Psoas muscle (tissue), 7 donors: ENCODE measurements at regions not wholly inside any gene's neighbourhood (a gene's known extent, or its start where the extent isn't known, plus 50 kb on each side); places are given as distances from the start of the nearest gene placed in this dataset.

Experiments used
- ATAC-seq, 4 donors: fragments of 200-7000 bp; cut with Tn5 transposase; one replicate each; pipeline ENCODE4 v1.9.1; 2020; ENCODE audit warnings: moderate library complexity in 3 of 4, mild to moderate bottlenecking in 2 of 4
- DNase-seq, 2 donors: peaks; one replicate each; pipeline ENCODE4 v3.0.0-alpha.2; 2020
- H3K27ac ChIP-seq: fragments of 200-600 bp; one replicate; pipeline ENCODE4 v1.8.0; 2022
- H3K27me3 ChIP-seq, 3 donors: fragments of 200-600 bp in 1 of 3; one replicate each; pipeline versions ENCODE4 v1.6.1 to v1.8.0; 2013 to 2022; ENCODE audit warnings: low read length in 2 of 3, mild to moderate bottlenecking in 2 of 3, moderate library complexity in 1 of 3; ENCODE audit not compliant: insufficient read depth in 3 of 3
- H3K36me3 ChIP-seq, 2 donors: fragments of 200-600 bp in 1 of 2; one replicate each; pipeline versions ENCODE4 v1.6.1 to v1.8.0; 2013 to 2022; ENCODE audit warnings: low read depth in 1 of 2, mild to moderate bottlenecking in 1 of 2, moderate library complexity in 1 of 2; ENCODE audit not compliant: insufficient read depth in 1 of 2
- H3K4me1 ChIP-seq: fragments of 200-600 bp; one replicate; pipeline ENCODE4 v1.8.0; 2022
- H3K4me3 ChIP-seq: fragments of 200-600 bp; one replicate; pipeline ENCODE4 v1.8.0; 2022; ENCODE audit warnings: mild to moderate bottlenecking
- H3K9me3 ChIP-seq: fragments of 200-600 bp; one replicate; pipeline ENCODE4 v1.8.0; 2022
- CTCF ChIP-seq: fragments of 200-600 bp; IDR thresholded peaks from one replicate; pipeline ENCODE4 v1.8.0; 2022; ENCODE audit warnings: antibody characterized with exemption
- WGBS, 3 donors: extraction: QIAGEN DNeasy Blood & Tissue Kit; methylation state at CpG; one replicate each; pipeline versions ENCODE4 v1.1.6 to v1.1.7; 2013; 5-methylcytosine and 5-hydroxymethylcytosine counted together
- intact Hi-C, 2 donors: fragments of 100-400 bp; cut with DNase I; formaldehyde crosslinking; loops; one replicate each; pipeline versions ENCODE4 v1.11.0 to v1.14.2; 2022
- donor health status: healthy with polysubstance abuse.
- donor health status: DM: no; HTN: no; CAD: no; lungs with moderate emphysema.
- donor health status: Bipolar disorder and iron deficiency.
- donor health status: healthy.
- donor health status: DM: yes; HTN: yes; CAD: no.
- donor health status: DM: no; HTN: no; CAD: no.
- donor health status: DM: yes; HTN: yes; CAD: no.

DNA sequence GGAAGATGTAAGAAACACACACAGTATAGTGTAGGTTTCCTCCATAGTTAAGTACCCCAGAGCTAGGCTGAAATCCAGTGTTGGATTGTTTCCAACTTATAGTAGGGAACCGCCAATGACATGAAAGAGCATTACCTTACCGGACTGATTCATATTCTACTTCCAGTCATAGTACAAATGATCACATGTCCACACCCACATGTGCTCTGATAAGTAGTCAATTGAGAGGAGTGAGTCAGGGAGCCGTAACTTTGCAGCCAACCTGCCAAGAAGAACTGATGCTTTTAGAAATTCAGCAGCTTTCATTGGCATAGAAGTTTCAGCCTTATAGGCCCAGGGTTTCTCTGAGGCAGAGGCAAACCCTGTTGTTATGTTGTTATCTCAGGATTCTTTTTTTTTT, 240.6 kb downstream of the ETS1 start:
- no peak overlapping the region for H3K4me3 ChIP-seq
- H3K36me3 ChIP-seq, result no peaks in the 10 kb centered on the region
- no peaks in the 10 kb centered on the region for H3K27me3 ChIP-seq
- no peak for ATAC-seq
- H3K27ac ChIP-seq, result no peak overlapping the region
- H3K4me1 ChIP-seq, result no peaks in the 10 kb centered on the region
- TF ChIP-seq CTCF, result no peak
- 60 to 80% (median 68%) methylated on average over 3 of the region's 3 CpGs for WGBS, 3 donors
- intact Hi-C loops, result no loop called here
- no peaks in the 10 kb centered on the region for H3K9me3 ChIP-seq
- no peak for DNase-seq

GRCh38 chr11:128345316-128345715, 242.0 kb downstream of the ETS1 start:
- no peak overlapping the region for H3K27ac ChIP-seq
- H3K4me1 ChIP-seq, result no peaks in the 10 kb centered on the region
- WGBS, 3 donors, result 84 to 87% (median 87%) methylated on average over 3 of the region's 3 CpGs
- intact Hi-C loops, result no loop called here
- TF ChIP-seq CTCF, result no peak
- H3K9me3 ChIP-seq, result no peaks in the 10 kb centered on the region
- ATAC-seq, result no peak
- H3K27me3 ChIP-seq, result no peaks in the 10 kb centered on the region
- no peaks in the 10 kb centered on the region for H3K36me3 ChIP-seq
- no peak for DNase-seq
- no peak overlapping the region for H3K4me3 ChIP-seq

DNA sequence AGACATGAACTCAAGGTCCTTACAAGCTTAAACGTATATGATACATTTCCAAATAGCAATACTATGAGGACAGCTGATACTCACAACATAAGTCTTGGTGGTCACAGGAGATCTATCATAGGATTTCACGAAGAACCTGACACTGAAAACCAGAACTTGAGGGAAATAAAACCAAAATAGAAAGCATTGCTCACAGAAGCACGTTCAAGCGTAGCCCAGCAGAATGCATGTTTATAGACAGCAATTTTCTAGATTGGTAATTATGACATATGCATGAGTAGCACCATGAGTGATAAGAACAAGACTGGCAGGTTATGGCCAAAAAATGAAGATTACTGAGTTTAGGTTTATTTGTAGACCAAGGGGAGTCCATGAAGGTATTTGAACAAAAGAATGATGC, 243.5 kb downstream of the ETS1 start:
- intact Hi-C loops, result no loop called here
- 82 to 88% (median 86%) methylated on average over 4 of the region's 4 CpGs for WGBS, 3 donors
- H3K27me3 ChIP-seq, result no peaks in the 10 kb centered on the region
- ATAC-seq, result no peak
- no peak overlapping the region for H3K4me3 ChIP-seq
- no peaks in the 10 kb centered on the region for H3K4me1 ChIP-seq
- no peak overlapping the region for H3K27ac ChIP-seq
- TF ChIP-seq CTCF, result no peak
- DNase-seq, result no peak
- H3K9me3 ChIP-seq, result no peaks in the 10 kb centered on the region
- H3K36me3 ChIP-seq, result no peaks in the 10 kb centered on the region

DNA sequence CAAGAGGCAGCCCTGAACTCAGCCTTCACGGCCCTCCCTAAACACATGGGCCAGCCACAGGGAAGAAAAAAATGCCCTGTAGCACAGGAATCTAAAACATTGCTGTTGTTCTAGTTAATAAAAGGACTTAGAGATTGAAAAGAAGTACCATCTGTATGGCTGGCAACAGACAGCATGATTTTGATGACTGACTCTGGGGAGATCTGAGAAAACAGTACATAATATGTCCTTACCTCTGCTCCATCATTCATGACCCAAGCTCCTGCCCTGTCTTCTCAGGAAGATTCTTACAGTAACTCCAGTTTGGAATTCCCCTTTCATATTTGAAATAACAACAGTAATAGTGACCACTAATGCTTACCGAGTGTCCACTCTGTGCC, 244.2 kb downstream of the ETS1 start:
- TF ChIP-seq CTCF, result no peak
- Histone ChIP-seq H3K4me3 (no peak overlapping the region), H3K27me3 (no peaks in the 10 kb centered on the region), H3K27ac (peak overlapping the region; percentile 50), H3K4me1 (no peaks in the 10 kb centered on the region), H3K36me3 (no peaks in the 10 kb centered on the region), H3K9me3 (no peaks in the 10 kb centered on the region)
- DNase-seq (no peak), ATAC-seq (no peak)
- intact Hi-C loops, result no loop called here
- 43 to 54% (median 44%) methylated on average over 2 of the region's 2 CpGs for WGBS, 3 donors

GRCh38 chr11:128342511-128343134, 244.7 kb downstream of the ETS1 start:
- Histone ChIP-seq H3K4me3 (no peak overlapping the region), H3K4me1 (no peaks in the 10 kb centered on the region), H3K9me3 (no peaks in the 10 kb centered on the region), H3K27ac (peak overlapping the region; percentile 50), H3K36me3 (no peaks in the 10 kb centered on the region), H3K27me3 (no peaks in the 10 kb centered on the region)
- ATAC-seq, result peak; percentile 47 to 83 (median 70)
- DNase-seq, result peak; percentile 53 to 76
- no peak for TF ChIP-seq CTCF
- intact Hi-C loops, result no loop called here
- 44 to 51% (median 49%) methylated on average over 7 of the region's 7 CpGs for WGBS, 3 donors
